Tibial nerve (tissue), 4 donors: ENCODE measurements at regions not wholly inside any gene's neighbourhood (a gene's known extent, or its start where the extent isn't known, plus 50 kb on each side); places are given as distances from the start of the nearest gene placed in this dataset.

ENCODE experiments used
- CTCF ChIP-seq, 5 experiments: fragments of 200-600 bp in 3 of 5; fragments of 450-650 bp in 2 of 5; sonication (generic) in 3 of 5; IDR thresholded peaks; one replicate each; pipeline ENCODE4 v1.5.1; 2016 to 2019; ENCODE audit warnings: antibody characterized with exemption in 5 of 5, mild to moderate bottlenecking in 3 of 5, moderate library complexity in 2 of 5
- EP300 ChIP-seq, 2 donors: sonication (generic); formaldehyde crosslinking; IDR thresholded peaks; one replicate each; pipeline ENCODE4 v1.6.1; 2017; ENCODE audit warnings: antibody characterized with exemption in 2 of 2, mild to moderate bottlenecking in 1 of 2
- POLR2A ChIP-seq, 2 donors: fragments of 450-650 bp; IDR thresholded peaks; one replicate each; pipeline ENCODE4 v1.6.1; 2017; ENCODE audit warnings: antibody characterized with exemption in 2 of 2, mild to moderate bottlenecking in 2 of 2, moderate library complexity in 2 of 2

GRCh38 chr1:239240736-239241135 is 145.6 kb upstream of the CHRM3 start:
- TF ChIP-seq CTCF (IDR thresholded peaks at IDR 0.05) (no peak), EP300 (IDR thresholded peaks at IDR 0.05) (no peak), POLR2A (IDR thresholded peaks at IDR 0.05) (no peak)
